HPDE6-E6E7 (cell line): ENCODE measurements at regions not wholly inside any gene's neighbourhood (a gene's known extent, or its start where the extent isn't known, plus 50 kb on each side); places are given as distances from the start of the nearest gene placed in this dataset.

Source experiments
- DNase-seq: peaks from one replicate; pipeline ENCODE4 v3.0.0; 2011; ENCODE audit warnings: missing footprints; ENCODE audit errors: extremely low spot score

GRCh38 chr12:29035112-29035511 lies 114.0 kb upstream of the FAR2 start:
- peak; percentile 14 for DNase-seq

GRCh38 chr12:29039013-29039412 lies 110.1 kb upstream of the FAR2 start:
- DNase-seq, result no peak

- DNase-seq, result peak; percentile 35
These were observed 107.5 kb upstream of the FAR2 start for GRCh38 chr12:29041621-29042020.

- DNase-seq, result no peak
These were observed 106.0 kb upstream of the FAR2 start for GRCh38 chr12:29043069-29043468.

- DNase-seq, result no peak
These were observed 104.3 kb upstream of the FAR2 start for GRCh38 chr12:29044799-29045198.

- no peak for DNase-seq
These were observed 100.3 kb upstream of the FAR2 start for GRCh38 chr12:29048787-29049186.

- no peak for DNase-seq
These were observed 98.6 kb upstream of the FAR2 start for GRCh38 chr12:29050503-29050902.

- no peak for DNase-seq
These were observed 97.9 kb upstream of the FAR2 start for GRCh38 chr12:29051221-29051620.

GRCh38 chr12:29053567-29053966 lies 95.5 kb upstream of the FAR2 start:
- no peak for DNase-seq

- no peak for DNase-seq
These were observed 94.0 kb upstream of the FAR2 start for GRCh38 chr12:29054858-29055663.

- no peak for DNase-seq
These were observed 83.0 kb upstream of the FAR2 start for GRCh38 chr12:29066011-29066588.

- no peak for DNase-seq
These were observed 81.6 kb upstream of the FAR2 start for GRCh38 chr12:29067430-29067829.

GRCh38 chr12:29070309-29070708 lies 78.8 kb upstream of the FAR2 start:
- no peak for DNase-seq

- DNase-seq, result no peak
These were observed 78.0 kb upstream of the FAR2 start for GRCh38 chr12:29071099-29071498.

GRCh38 chr12:29072631-29073030 lies 76.4 kb upstream of the FAR2 start:
- DNase-seq, result no peak

GRCh38 chr12:29073631-29074239 lies 75.3 kb upstream of the FAR2 start:
- DNase-seq, result no peak

GRCh38 chr12:29081101-29081500 lies 68.0 kb upstream of the FAR2 start:
- DNase-seq, result no peak

GRCh38 chr12:29082522-29082921 lies 66.6 kb upstream of the FAR2 start:
- DNase-seq, result peak; percentile 23

GRCh38 chr12:29086325-29087271 lies 62.5 kb upstream of the FAR2 start:
- DNase-seq, result no peak

GRCh38 chr12:29088611-29089219 lies 60.4 kb upstream of the FAR2 start:
- no peak for DNase-seq
